ENCODE measurements at regions not wholly inside any gene's neighbourhood (a gene's known extent, or its start where the extent isn't known, plus 50 kb on each side); places are given as distances from the start of the nearest gene placed in this dataset.
A peak's percentile ranks its signal among the peaks of the same experiment; 100 is the strongest.

- no peak overlapping the region for H3K4me3 ChIP-seq (ENCODE audit: low read depth, low read length)
- DNase-seq (ENCODE audit: low read depth): no peak
- TF ChIP-seq CTCF (IDR thresholded peaks at IDR 0.05; ENCODE audit: insufficient read depth, low read depth, low read length): no peak
Observed at GRCh38 chr14:94685166-94685581, 73.0 kb downstream of the SERPINA3 start.

GRCh38 chr14:94682736-94683135, 70.5 kb downstream of the SERPINA3 start:
- no peak overlapping the region for H3K4me3 ChIP-seq (ENCODE audit: low read depth, low read length)
- no peak for TF ChIP-seq CTCF (IDR thresholded peaks at IDR 0.05; ENCODE audit: insufficient read depth, low read depth, low read length)
- DNase-seq (ENCODE audit: low read depth): no peak

DNA sequence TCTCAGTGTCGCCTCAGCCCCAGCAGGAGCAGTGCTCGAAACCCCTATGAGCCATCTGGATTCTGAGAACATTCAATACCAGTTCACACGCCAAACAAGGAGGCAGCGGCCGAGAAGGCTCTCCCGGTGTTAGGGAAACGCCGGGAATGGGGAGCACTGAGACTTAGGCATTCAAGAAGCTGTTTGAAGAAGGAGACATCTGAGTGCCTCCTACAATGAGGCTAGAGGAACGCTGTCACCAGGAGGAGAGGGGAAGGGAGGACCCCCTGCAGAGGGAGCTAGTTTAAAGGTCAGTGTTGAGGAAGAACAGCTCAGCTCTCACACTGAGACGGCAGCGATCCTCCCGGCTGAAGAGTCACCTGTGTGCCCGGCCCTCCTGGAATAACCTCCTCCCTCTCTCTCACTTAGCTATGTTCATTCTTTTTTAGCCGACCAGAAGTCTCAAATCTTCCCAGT, 69.9 kb downstream of the SERPINA3 start:
- no peak for TF ChIP-seq CTCF (IDR thresholded peaks at IDR 0.05; ENCODE audit: insufficient read depth, low read depth, low read length)
- no peak overlapping the region for H3K4me3 ChIP-seq (ENCODE audit: low read depth, low read length)
- DNase-seq (ENCODE audit: low read depth): no peak

GRCh38 chr14:94681300-94682060, 69.3 kb downstream of the SERPINA3 start:
- DNase-seq (ENCODE audit: low read depth): peak; percentile 13
- peak; percentile 42 for TF ChIP-seq CTCF (IDR thresholded peaks at IDR 0.05; ENCODE audit: insufficient read depth, low read depth, low read length)
- H3K4me3 ChIP-seq (ENCODE audit: low read depth, low read length): no peak overlapping the region

GRCh38 chr14:94680862-94681288, 68.7 kb downstream of the SERPINA3 start:
- no peak for TF ChIP-seq CTCF (IDR thresholded peaks at IDR 0.05; ENCODE audit: insufficient read depth, low read depth, low read length)
- DNase-seq (ENCODE audit: low read depth): no peak

GRCh38 chr14:94679937-94680861, 68.0 kb downstream of the SERPINA3 start:
- no peak for DNase-seq (ENCODE audit: low read depth)
- H3K4me3 ChIP-seq (ENCODE audit: low read depth, low read length): no peak overlapping the region
- no peak for TF ChIP-seq CTCF (IDR thresholded peaks at IDR 0.05; ENCODE audit: insufficient read depth, low read depth, low read length)

More at GRCh38 chr14:94680862-94681288, 68.7 kb downstream of the SERPINA3 start:
- H3K4me3 ChIP-seq (ENCODE audit: low read depth, low read length): no peak overlapping the region
